Activated naive CD4-positive, alpha-beta T cell treated with anti-CD3 and anti-CD28 coated beads, Interleukin-2, amount 50 U/mL, for 24 hours (primary cell): ENCODE measurements at regions not wholly inside any gene's neighbourhood (a gene's known extent, or its start where the extent isn't known, plus 50 kb on each side); places are given as distances from the start of the nearest gene placed in this dataset.

ENCODE experiments used
- H3K27ac Mint-ChIP-seq: one replicate; pipeline ENCODE4 v1.8.0; 2021; ENCODE audit warnings: mild to moderate bottlenecking, mixed read lengths
- H3K27me3 Mint-ChIP-seq: one replicate; pipeline ENCODE4 v1.8.0; 2021; ENCODE audit warnings: mixed read lengths
- H3K36me3 Mint-ChIP-seq: one replicate; pipeline ENCODE4 v1.8.0; 2021; ENCODE audit warnings: mixed read lengths
- H3K4me1 Mint-ChIP-seq: one replicate; pipeline ENCODE4 v1.8.0; 2021; ENCODE audit warnings: mixed read lengths
- H3K4me3 Mint-ChIP-seq: one replicate; pipeline ENCODE4 v1.8.0; 2021; ENCODE audit warnings: mild to moderate bottlenecking, mixed read lengths
- H3K9me3 Mint-ChIP-seq: one replicate; pipeline ENCODE4 v1.8.0; 2021; ENCODE audit warnings: mixed read lengths

- Mint-ChIP-seq H3K27me3 (no peaks in the 10 kb centered on the region), H3K4me3 (no peak overlapping the region), H3K27ac (no peak overlapping the region), H3K4me1 (no peaks in the 10 kb centered on the region), H3K9me3 (peaks cover 6% of the 10 kb centered on the region), H3K36me3 (no peaks in the 10 kb centered on the region)
Observed at GRCh38 chr6:113149511-113149910, 707.6 kb upstream of the MARCKS start.

GRCh38 chr6:113160306-113161017 lies 696.7 kb upstream of the MARCKS start:
- Mint-ChIP-seq H3K4me3 (no peak overlapping the region), H3K9me3 (no peaks in the 10 kb centered on the region), H3K36me3 (no peaks in the 10 kb centered on the region), H3K27ac (no peak overlapping the region), H3K4me1 (no peaks in the 10 kb centered on the region), H3K27me3 (no peaks in the 10 kb centered on the region)

GRCh38 chr6:113161018-113161315 lies 696.2 kb upstream of the MARCKS start:
- no peak overlapping the region for H3K4me3 Mint-ChIP-seq
- H3K27me3 Mint-ChIP-seq = no peaks in the 10 kb centered on the region
- no peaks in the 10 kb centered on the region for H3K4me1 Mint-ChIP-seq
- no peaks in the 10 kb centered on the region for H3K36me3 Mint-ChIP-seq
- no peak overlapping the region for H3K27ac Mint-ChIP-seq
- no peaks in the 10 kb centered on the region for H3K9me3 Mint-ChIP-seq

GRCh38 chr6:113162739-113163138 lies 694.4 kb upstream of the MARCKS start:
- H3K36me3 Mint-ChIP-seq = no peaks in the 10 kb centered on the region

GRCh38 chr6:113168057-113168456 lies 689.1 kb upstream of the MARCKS start:
- Mint-ChIP-seq H3K27me3 (no peaks in the 10 kb centered on the region), H3K4me3 (no peak overlapping the region), H3K4me1 (no peaks in the 10 kb centered on the region), H3K27ac (no peak overlapping the region), H3K36me3 (no peaks in the 10 kb centered on the region), H3K9me3 (no peaks in the 10 kb centered on the region)

More at GRCh38 chr6:113162739-113163138, 694.4 kb upstream of the MARCKS start:
- Mint-ChIP-seq H3K27ac (no peak overlapping the region), H3K27me3 (no peaks in the 10 kb centered on the region), H3K4me3 (no peak overlapping the region), H3K4me1 (no peaks in the 10 kb centered on the region), H3K9me3 (no peaks in the 10 kb centered on the region)

- Mint-ChIP-seq H3K27me3 (no peaks in the 10 kb centered on the region), H3K4me3 (no peak overlapping the region), H3K36me3 (no peaks in the 10 kb centered on the region), H3K27ac (no peak overlapping the region), H3K9me3 (no peaks in the 10 kb centered on the region), H3K4me1 (no peaks in the 10 kb centered on the region)
Observed at GRCh38 chr6:113169484-113169883, 687.7 kb upstream of the MARCKS start.

- Mint-ChIP-seq H3K36me3 (no peaks in the 10 kb centered on the region), H3K27ac (no peak overlapping the region), H3K4me3 (no peak overlapping the region), H3K4me1 (no peaks in the 10 kb centered on the region), H3K9me3 (no peaks in the 10 kb centered on the region), H3K27me3 (no peaks in the 10 kb centered on the region)
Observed at GRCh38 chr6:113170454-113170853, 686.7 kb upstream of the MARCKS start.

- Mint-ChIP-seq H3K36me3 (no peaks in the 10 kb centered on the region), H3K4me3 (no peak overlapping the region), H3K27ac (no peak overlapping the region), H3K27me3 (no peaks in the 10 kb centered on the region), H3K9me3 (no peaks in the 10 kb centered on the region), H3K4me1 (no peaks in the 10 kb centered on the region)
Observed at GRCh38 chr6:113171882-113172281, 685.3 kb upstream of the MARCKS start.

- Mint-ChIP-seq H3K36me3 (no peaks in the 10 kb centered on the region), H3K4me3 (no peak overlapping the region), H3K27ac (no peak overlapping the region), H3K27me3 (no peaks in the 10 kb centered on the region), H3K4me1 (no peaks in the 10 kb centered on the region), H3K9me3 (peaks cover 2% of the 10 kb centered on the region)
Observed at GRCh38 chr6:113172531-113172966, 684.6 kb upstream of the MARCKS start.

- Mint-ChIP-seq H3K36me3 (no peaks in the 10 kb centered on the region), H3K4me1 (no peaks in the 10 kb centered on the region), H3K9me3 (peaks cover 16% of the 10 kb centered on the region), H3K27me3 (no peaks in the 10 kb centered on the region), H3K27ac (no peak overlapping the region), H3K4me3 (no peak overlapping the region)
Observed at GRCh38 chr6:113178349-113178748, 678.8 kb upstream of the MARCKS start.

- Mint-ChIP-seq H3K36me3 (no peaks in the 10 kb centered on the region), H3K4me3 (no peak overlapping the region), H3K9me3 (peaks cover 16% of the 10 kb centered on the region), H3K27ac (no peak overlapping the region), H3K27me3 (no peaks in the 10 kb centered on the region), H3K4me1 (no peaks in the 10 kb centered on the region)
Observed at GRCh38 chr6:113181164-113181563, 676.0 kb upstream of the MARCKS start.

- peaks cover 14% of the 10 kb centered on the region for H3K9me3 Mint-ChIP-seq
- no peaks in the 10 kb centered on the region for H3K27me3 Mint-ChIP-seq
- H3K4me3 Mint-ChIP-seq = no peak overlapping the region
Observed at GRCh38 chr6:113182370-113183141, 674.6 kb upstream of the MARCKS start.

GRCh38 chr6:113184291-113184690 lies 672.9 kb upstream of the MARCKS start:
- Mint-ChIP-seq H3K27me3 (no peaks in the 10 kb centered on the region), H3K4me1 (no peaks in the 10 kb centered on the region), H3K27ac (no peak overlapping the region), H3K9me3 (no peaks in the 10 kb centered on the region), H3K36me3 (no peaks in the 10 kb centered on the region), H3K4me3 (no peak overlapping the region)

More at GRCh38 chr6:113182370-113183141, 674.6 kb upstream of the MARCKS start:
- no peak overlapping the region for H3K27ac Mint-ChIP-seq
- H3K4me1 Mint-ChIP-seq = no peaks in the 10 kb centered on the region
- no peaks in the 10 kb centered on the region for H3K36me3 Mint-ChIP-seq

GRCh38 chr6:113184736-113185135 lies 672.4 kb upstream of the MARCKS start:
- Mint-ChIP-seq H3K36me3 (no peaks in the 10 kb centered on the region), H3K9me3 (no peaks in the 10 kb centered on the region), H3K4me3 (no peak overlapping the region), H3K4me1 (no peaks in the 10 kb centered on the region), H3K27ac (no peak overlapping the region), H3K27me3 (no peaks in the 10 kb centered on the region)

GRCh38 chr6:113185299-113185698 lies 671.8 kb upstream of the MARCKS start:
- no peak overlapping the region for H3K27ac Mint-ChIP-seq
- no peaks in the 10 kb centered on the region for H3K9me3 Mint-ChIP-seq
- no peaks in the 10 kb centered on the region for H3K27me3 Mint-ChIP-seq
- no peaks in the 10 kb centered on the region for H3K4me1 Mint-ChIP-seq
- no peak overlapping the region for H3K4me3 Mint-ChIP-seq
- H3K36me3 Mint-ChIP-seq = no peaks in the 10 kb centered on the region

- Mint-ChIP-seq H3K4me3 (no peak overlapping the region), H3K4me1 (no peaks in the 10 kb centered on the region), H3K27me3 (no peaks in the 10 kb centered on the region), H3K36me3 (no peaks in the 10 kb centered on the region), H3K27ac (no peak overlapping the region), H3K9me3 (peaks cover 1% of the 10 kb centered on the region)
Observed at GRCh38 chr6:113187661-113188060, 669.5 kb upstream of the MARCKS start.
